Astrocyte (in vitro differentiated cells and primary cell): ENCODE measurements at regions not wholly inside any gene's neighbourhood (a gene's known extent, or its start where the extent isn't known, plus 50 kb on each side); places are given as distances from the start of the nearest gene placed in this dataset.
"Not testable (repeated sequence)": the region's sequence is repeated elsewhere in the genome, so short reads cannot be mapped to it uniquely, and the experiment has no call there.

Experiments used
- DNase-seq: peaks from one replicate; pipeline ENCODE4 v3.0.0-alpha.2; 2010; ENCODE audit warnings: low read depth
- FAIRE-seq: peaks from 2 replicates; lab custom pipeline; 2011; peaks lifted over from hg19 to GRCh38; lab: Jason Lieb, UNC
- H2AFZ ChIP-seq: 2 replicates; pipeline ENCODE4 v1.6.0; 2012; ENCODE audit warnings: low read depth, low read length, inconsistent platforms
- H3K27ac ChIP-seq: 2 replicates; pipeline ENCODE4 v1.5.1; 2011; ENCODE audit warnings: low read depth, low read length, inconsistent platforms
- H3K27me3 ChIP-seq: 2 replicates; pipeline ENCODE4 v1.6.0; 2011; ENCODE audit warnings: low read length, inconsistent platforms; ENCODE audit not compliant: insufficient read depth
- H3K36me3 ChIP-seq: 2 replicates; pipeline ENCODE4 v1.5.1; 2011; ENCODE audit warnings: low read length, inconsistent platforms; ENCODE audit not compliant: insufficient read depth
- H3K4me1 ChIP-seq: 2 replicates; pipeline ENCODE4 v1.5.1; 2011; ENCODE audit warnings: low read length, inconsistent platforms; ENCODE audit not compliant: insufficient read depth
- H3K4me2 ChIP-seq: 2 replicates; pipeline ENCODE4 v1.6.0; 2012; ENCODE audit warnings: low read length, inconsistent platforms
- H3K4me3 ChIP-seq: 2 replicates; pipeline ENCODE4 v1.5.1; 2011; ENCODE audit warnings: low read depth, mild to moderate bottlenecking, low read length, inconsistent platforms; ENCODE audit not compliant: insufficient read depth
- H3K79me2 ChIP-seq: 2 replicates; pipeline ENCODE4 v1.6.0; 2012; ENCODE audit warnings: mild to moderate bottlenecking, low read length, inconsistent platforms; ENCODE audit not compliant: insufficient read depth
- H3K9ac ChIP-seq: 2 replicates; pipeline ENCODE4 v1.6.0; 2012; ENCODE audit warnings: mild to moderate bottlenecking, low read length, inconsistent platforms
- H3K9me3 ChIP-seq: 2 replicates; pipeline ENCODE4 v1.5.1; 2012; ENCODE audit warnings: low read depth, mild to moderate bottlenecking, low read length, inconsistent platforms; ENCODE audit not compliant: insufficient read depth
- H4K20me1 ChIP-seq: 2 replicates; pipeline ENCODE4 v1.6.0; 2012; ENCODE audit warnings: low read length, inconsistent platforms; ENCODE audit not compliant: insufficient read depth
- H3K27ac Mint-ChIP-seq: one replicate; pipeline ENCODE4 v1.8.0; 2021; ENCODE audit warnings: mild to moderate bottlenecking, mixed read lengths; ENCODE audit not compliant: unreplicated experiment
- H3K27me3 Mint-ChIP-seq: one replicate; pipeline ENCODE4 v1.8.0; 2021; ENCODE audit warnings: low read depth, mixed read lengths; ENCODE audit not compliant: unreplicated experiment
- H3K36me3 Mint-ChIP-seq: one replicate; pipeline ENCODE4 v1.8.0; 2021; ENCODE audit warnings: low read depth, mixed read lengths; ENCODE audit not compliant: unreplicated experiment
- H3K4me1 Mint-ChIP-seq: one replicate; pipeline ENCODE4 v1.8.0; 2021; ENCODE audit warnings: low read depth, mixed read lengths; ENCODE audit not compliant: unreplicated experiment
- H3K4me3 Mint-ChIP-seq: one replicate; pipeline ENCODE4 v1.8.0; 2021; ENCODE audit warnings: mild to moderate bottlenecking, moderate library complexity, mixed read lengths; ENCODE audit not compliant: unreplicated experiment
- H3K9me3 Mint-ChIP-seq: one replicate; pipeline ENCODE4 v1.8.0; 2021; ENCODE audit warnings: mild to moderate bottlenecking, mixed read lengths; ENCODE audit not compliant: unreplicated experiment
- CTCF ChIP-seq: IDR thresholded peaks from 2 replicates; pipeline ENCODE4 v1.5.1; 2011; ENCODE audit warnings: low read depth, mild to moderate bottlenecking, inconsistent platforms, low read length, moderate library complexity; ENCODE audit not compliant: insufficient read depth
- EZH2 ChIP-seq: IDR thresholded peaks from 2 replicates; pipeline ENCODE4 v1.6.1; 2012; ENCODE audit warnings: mild to moderate bottlenecking, low read length, inconsistent platforms; ENCODE audit not compliant: insufficient read depth

GRCh38 chr18:68394705-68395104 lies 320.2 kb downstream of the TMX3 start:
- FAIRE-seq (peak; percentile 56), DNase-seq (no peak)
- Histone ChIP-seq H3K27ac (no peak overlapping the region), H3K4me3 (no peak overlapping the region), H3K4me1 (no peaks in the 10 kb centered on the region), H2AFZ (no peak overlapping the region), H3K9me3 (no peaks in the 10 kb centered on the region), H3K9ac (no peak overlapping the region), H3K4me2 (no peak overlapping the region), H3K27me3 (no peaks in the 10 kb centered on the region), H4K20me1 (no peaks in the 10 kb centered on the region), H3K36me3 (no peaks in the 10 kb centered on the region), H3K79me2 (no peaks in the 10 kb centered on the region)
- Mint-ChIP-seq H3K27me3 (no peaks in the 10 kb centered on the region), H3K27ac (no peak overlapping the region), H3K4me3 (no peak overlapping the region), H3K9me3 (peaks cover 2% of the 10 kb centered on the region), H3K36me3 (no peaks in the 10 kb centered on the region), H3K4me1 (peaks cover 5% of the 10 kb centered on the region)
- TF ChIP-seq CTCF (no peak), EZH2 (no peak)

GRCh38 chr18:68391801-68392200 lies 323.1 kb downstream of the TMX3 start:
- DNase-seq (no peak), FAIRE-seq (no peak)
- Histone ChIP-seq H2AFZ (no peak overlapping the region), H3K27me3 (no peaks in the 10 kb centered on the region), H3K4me2 (no peak overlapping the region), H3K79me2 (no peaks in the 10 kb centered on the region), H3K27ac (no peak overlapping the region), H3K4me1 (no peaks in the 10 kb centered on the region), H3K9ac (no peak overlapping the region), H3K9me3 (no peaks in the 10 kb centered on the region), H3K36me3 (no peaks in the 10 kb centered on the region), H4K20me1 (no peaks in the 10 kb centered on the region), H3K4me3 (no peak overlapping the region)
- H3K27ac Mint-ChIP-seq, result no peak overlapping the region
- no peaks in the 10 kb centered on the region for H3K27me3 Mint-ChIP-seq
- no peaks in the 10 kb centered on the region for H3K36me3 Mint-ChIP-seq
- peaks cover 5% of the 10 kb centered on the region for H3K4me1 Mint-ChIP-seq
- peaks cover 2% of the 10 kb centered on the region for H3K9me3 Mint-ChIP-seq
- H3K4me3 Mint-ChIP-seq, result no peak overlapping the region
- TF ChIP-seq CTCF, result no peak
- TF ChIP-seq EZH2, result no peak

DNA sequence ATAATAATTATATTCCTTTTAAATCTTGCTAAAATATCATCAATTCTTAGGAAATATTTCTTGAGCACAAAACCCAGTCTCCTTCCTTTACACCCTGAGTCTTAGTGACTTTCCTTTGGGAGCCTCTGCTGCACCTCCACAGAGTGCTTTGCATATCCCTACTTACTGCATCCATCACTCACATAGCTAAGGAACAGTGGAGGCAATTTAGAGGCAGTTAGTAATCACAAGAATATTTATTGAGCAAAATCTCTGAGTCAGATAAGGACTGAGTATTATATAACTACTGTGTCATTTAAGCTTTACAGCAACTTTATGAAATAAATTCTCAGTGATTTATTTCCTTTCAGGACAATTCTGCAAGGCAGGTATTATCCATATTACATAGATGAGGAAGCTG lies 327.7 kb downstream of the TMX3 start:
- Histone ChIP-seq H3K4me3 (no peak overlapping the region), H3K36me3 (no peaks in the 10 kb centered on the region), H3K9me3 (no peaks in the 10 kb centered on the region), H3K27me3 (no peaks in the 10 kb centered on the region), H3K27ac (no peak overlapping the region), H3K9ac (no peak overlapping the region), H3K4me1 (no peaks in the 10 kb centered on the region), H4K20me1 (no peaks in the 10 kb centered on the region), H2AFZ (no peak overlapping the region), H3K4me2 (no peak overlapping the region), H3K79me2 (no peaks in the 10 kb centered on the region)
- Mint-ChIP-seq H3K27ac (no peak overlapping the region), H3K27me3 (no peaks in the 10 kb centered on the region), H3K9me3 (peaks cover 5% of the 10 kb centered on the region), H3K4me1 (peaks cover 5% of the 10 kb centered on the region), H3K36me3 (peaks cover 2% of the 10 kb centered on the region), H3K4me3 (no peak overlapping the region)
- no peak for TF ChIP-seq CTCF
- FAIRE-seq (no peak), DNase-seq (peak; percentile 44)

- not testable (repeated sequence) for H2AFZ ChIP-seq, H3K4me1 ChIP-seq, H3K36me3 Mint-ChIP-seq, H3K9me3 ChIP-seq, H3K4me1 Mint-ChIP-seq, H3K27me3 ChIP-seq, DNase-seq, H3K4me3 ChIP-seq, H3K79me2 ChIP-seq, H4K20me1 ChIP-seq, H3K27me3 Mint-ChIP-seq, H3K9ac ChIP-seq, H3K36me3 ChIP-seq, H3K9me3 Mint-ChIP-seq, FAIRE-seq, H3K27ac ChIP-seq, H3K27ac Mint-ChIP-seq, H3K4me3 Mint-ChIP-seq, H3K4me2 ChIP-seq
These were observed 330.9 kb downstream of the TMX3 start for GRCh38 chr18:68383979-68384378.
